C4-2B (cell line): ENCODE measurements at regions not wholly inside any gene's neighbourhood (a gene's known extent, or its start where the extent isn't known, plus 50 kb on each side); places are given as distances from the start of the nearest gene placed in this dataset.

Experiments
- ZFX ChIP-seq: fragments of 450-650 bp; IDR thresholded peaks from 2 replicates; pipeline ENCODE4 v1.6.1; 2017
- TF ChIP-seq, protein P1 (sequence below): fragments of 450-650 bp; conservative IDR thresholded peaks from 2 replicates; pipeline ENCODE4 v1.5.1; 2017; ENCODE audit warnings: mild to moderate bottlenecking

DNA sequence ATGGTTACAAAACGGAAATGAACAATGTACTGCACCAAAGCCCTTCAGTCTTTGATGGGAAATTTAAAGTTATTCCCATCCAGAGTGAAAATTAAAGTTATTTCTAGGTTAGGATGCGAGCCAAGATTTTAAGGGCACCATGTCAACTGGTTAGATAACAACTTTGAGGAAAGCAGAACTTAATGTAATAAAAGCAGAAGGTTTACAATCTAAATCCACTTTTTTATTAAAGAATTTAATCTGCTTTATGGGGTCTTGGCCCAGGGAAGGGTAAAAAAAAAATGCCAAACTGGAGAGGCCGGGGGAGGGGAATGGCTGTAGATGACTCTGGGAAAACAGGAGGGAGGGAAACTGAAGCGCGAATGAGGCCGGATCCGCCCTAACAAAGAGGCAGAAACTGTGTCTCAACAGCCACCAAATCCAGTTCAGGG, 108.2 kb upstream of the ATF7IP start:
- TF ChIP-seq, protein P1, sequence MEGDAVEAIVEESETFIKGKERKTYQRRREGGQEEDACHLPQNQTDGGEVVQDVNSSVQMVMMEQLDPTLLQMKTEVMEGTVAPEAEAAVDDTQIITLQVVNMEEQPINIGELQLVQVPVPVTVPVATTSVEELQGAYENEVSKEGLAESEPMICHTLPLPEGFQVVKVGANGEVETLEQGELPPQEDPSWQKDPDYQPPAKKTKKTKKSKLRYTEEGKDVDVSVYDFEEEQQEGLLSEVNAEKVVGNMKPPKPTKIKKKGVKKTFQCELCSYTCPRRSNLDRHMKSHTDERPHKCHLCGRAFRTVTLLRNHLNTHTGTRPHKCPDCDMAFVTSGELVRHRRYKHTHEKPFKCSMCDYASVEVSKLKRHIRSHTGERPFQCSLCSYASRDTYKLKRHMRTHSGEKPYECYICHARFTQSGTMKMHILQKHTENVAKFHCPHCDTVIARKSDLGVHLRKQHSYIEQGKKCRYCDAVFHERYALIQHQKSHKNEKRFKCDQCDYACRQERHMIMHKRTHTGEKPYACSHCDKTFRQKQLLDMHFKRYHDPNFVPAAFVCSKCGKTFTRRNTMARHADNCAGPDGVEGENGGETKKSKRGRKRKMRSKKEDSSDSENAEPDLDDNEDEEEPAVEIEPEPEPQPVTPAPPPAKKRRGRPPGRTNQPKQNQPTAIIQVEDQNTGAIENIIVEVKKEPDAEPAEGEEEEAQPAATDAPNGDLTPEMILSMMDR: no peak
- TF ChIP-seq ZFX: no peak
